A673 (cell line): ENCODE measurements at regions not wholly inside any gene's neighbourhood (a gene's known extent, or its start where the extent isn't known, plus 50 kb on each side); places are given as distances from the start of the nearest gene placed in this dataset.

ENCODE experiments used
- BruUV-seq: library from RNA; stranded (reverse); fragments of 400-500 nt; replicated peaks from 2 replicates; lab custom pipeline; 2021; lab: Mats Ljungman, UMichigan
- CTCF ChIA-PET: fragments of 300-600 bp; sonication (Branson Sonifier 250); formaldehyde crosslinking; loops from one replicate; lab custom pipeline; 2022; ENCODE audit warnings: antibody characterized with exemption; lab: Charles Lee
- POLR2A ChIA-PET: fragments of 300-600 bp; sonication (Branson Sonifier 250); formaldehyde crosslinking; loops from one replicate; lab custom pipeline; 2022; ENCODE audit warnings: antibody characterized with exemption; ENCODE audit not compliant: low non-redundant PET; lab: Charles Lee
- DNase-seq: peaks from one replicate; pipeline ENCODE4 v3.0.0-alpha.2; 2015; ENCODE audit warnings: low spot score
- H3K27ac ChIP-seq: fragments of 200-600 bp; sonication (generic); 2 replicates; pipeline ENCODE4 v1.5.1; 2016; ENCODE audit warnings: mixed run types, low read depth, mild to moderate bottlenecking, mixed read lengths, antibody characterized with exemption, low read length; ENCODE audit not compliant: poor library complexity, severe bottlenecking
- H3K27me3 ChIP-seq: fragments of 200-600 bp; sonication (generic); replicated peaks from 2 replicates; pipeline ENCODE4 v1.6.1; 2017; ENCODE audit warnings: mixed run types, low read depth, mild to moderate bottlenecking, mixed read lengths, antibody characterized with exemption, low read length; ENCODE audit not compliant: insufficient read depth, poor library complexity
- H3K36me3 ChIP-seq: fragments of 200-600 bp; sonication (generic); 2 replicates; pipeline ENCODE4 v1.6.1; 2016; ENCODE audit warnings: mixed run types, mild to moderate bottlenecking, mixed read lengths, antibody characterized with exemption, low read length; ENCODE audit not compliant: insufficient read depth, poor library complexity, severe bottlenecking
- H3K4me1 ChIP-seq: fragments of 200-600 bp; sonication (generic); 2 replicates; pipeline ENCODE4 v1.6.1; 2017; ENCODE audit warnings: mixed run types, mild to moderate bottlenecking, mixed read lengths, antibody characterized with exemption, low read length; ENCODE audit not compliant: insufficient read depth, poor library complexity, severe bottlenecking
- H3K4me3 ChIP-seq: fragments of 200-600 bp; sonication (generic); 2 replicates; pipeline ENCODE4 v1.5.1; 2016; ENCODE audit warnings: low read depth, mixed run types, mild to moderate bottlenecking, mixed read lengths, low read length; ENCODE audit not compliant: poor library complexity, severe bottlenecking
- H3K9me3 ChIP-seq: fragments of 200-600 bp; sonication (generic); 2 replicates; pipeline ENCODE4 v1.6.1; 2016; ENCODE audit warnings: mixed run types, low read depth, mild to moderate bottlenecking, mixed read lengths, antibody characterized with exemption, low read length; ENCODE audit not compliant: poor library complexity, severe bottlenecking
- CTCF ChIP-seq: fragments of 300-800, 200-600 bp; sonication (generic); conservative IDR thresholded peaks from 2 replicates; pipeline ENCODE4 v1.5.1; 2017; ENCODE audit warnings: low read depth, mild to moderate bottlenecking, antibody characterized with exemption, low read length, moderate library complexity, mixed read lengths
- EZH2 ChIP-seq: fragments of 200-600 bp; sonication (generic); IDR thresholded peaks from 2 replicates; pipeline ENCODE4 v1.6.1; 2017; ENCODE audit warnings: borderline replicate concordance, low read depth, mild to moderate bottlenecking, mixed read lengths, antibody characterized with exemption, low read length; ENCODE audit not compliant: poor library complexity, severe bottlenecking
- intact Hi-C: fragments of 100-400 bp; cut with micrococcal nuclease; formaldehyde crosslinking; loops from one replicate; pipeline ENCODE4 v1.10.0; 2022; ENCODE audit not compliant: unreplicated experiment

- ChIA-PET POLR2A (no interaction called here), CTCF (no interaction called here)
- TF ChIP-seq CTCF = no peak
- TF ChIP-seq EZH2 = no peak
- H3K27ac ChIP-seq = no peak overlapping the region
- H3K9me3 ChIP-seq = no peaks in the 10 kb centered on the region
- DNase-seq = no peak
- no peaks in the 10 kb centered on the region for H3K36me3 ChIP-seq
- intact Hi-C loops = no loop called here
- no peaks in the 10 kb centered on the region for H3K27me3 ChIP-seq
- BruUV-seq = no TSS peak
- H3K4me3 ChIP-seq = no peak overlapping the region
- H3K4me1 ChIP-seq = no peaks in the 10 kb centered on the region
These were observed 86.9 kb upstream of the SLC24A3 start for GRCh38 chr20:19125508-19125907.

- TF ChIP-seq CTCF (no peak), EZH2 (no peak)
- ChIA-PET POLR2A (no interaction called here), CTCF (no interaction called here)
- Histone ChIP-seq H3K27ac (no peak overlapping the region), H3K27me3 (no peaks in the 10 kb centered on the region), H3K4me1 (no peaks in the 10 kb centered on the region), H3K36me3 (no peaks in the 10 kb centered on the region), H3K4me3 (no peak overlapping the region), H3K9me3 (no peaks in the 10 kb centered on the region)
- intact Hi-C loops = no loop called here
- no TSS peak for BruUV-seq
- DNase-seq = no peak
These were observed 83.1 kb upstream of the SLC24A3 start for GRCh38 chr20:19129306-19129705.

GRCh38 chr20:19129976-19130612 lies 82.3 kb upstream of the SLC24A3 start:
- DNase-seq = no peak
- H3K9me3 ChIP-seq = no peaks in the 10 kb centered on the region
- ChIA-PET POLR2A (no interaction called here), CTCF (no interaction called here)
- H3K4me1 ChIP-seq = no peaks in the 10 kb centered on the region
- intact Hi-C loops = no loop called here
- no peaks in the 10 kb centered on the region for H3K27me3 ChIP-seq
- no peaks in the 10 kb centered on the region for H3K36me3 ChIP-seq
- H3K27ac ChIP-seq = no peak overlapping the region
- no TSS peak for BruUV-seq
- H3K4me3 ChIP-seq = no peak overlapping the region
- no peak for TF ChIP-seq EZH2
- TF ChIP-seq CTCF = no peak
